RWPE1 (cell line): ENCODE measurements at regions not wholly inside any gene's neighbourhood (a gene's known extent, or its start where the extent isn't known, plus 50 kb on each side); places are given as distances from the start of the nearest gene placed in this dataset.

Experiments used
- CTCF ChIA-PET: fragments of 350-600 bp; sonication (Branson Sonifier 250); formaldehyde crosslinking; extraction: SDS; loops from one replicate; lab custom pipeline; 2021; lab: Yijun Ruan, JAX
- POLR2A ChIA-PET: fragments of 400-600 bp; formaldehyde crosslinking; extraction: SDS; loops from one replicate; lab custom pipeline; 2020; ENCODE audit warnings: antibody characterized with exemption; ENCODE audit not compliant: low non-redundant PET; lab: Yijun Ruan, JAX
- DNase-seq: peaks from one replicate; pipeline ENCODE4 v3.0.0; 2012; ENCODE audit warnings: low spot score
- H3K27ac ChIP-seq: fragments of 450-650 bp; 2 replicates; pipeline ENCODE4 v1.5.1; 2017
- CTCF ChIP-seq: fragments of 450-650 bp; conservative IDR thresholded peaks from 2 replicates; pipeline ENCODE4 v1.5.1; 2017; ENCODE audit warnings: low read depth, mild to moderate bottlenecking

GRCh38 chr14:97408937-97409815 is 612.0 kb downstream of the VRK1 start:
- POLR2A ChIA-PET, result interaction anchor here (0.7 kb wide), 1 partner anchor 1395 kb away, joined by 7 read pairs; no protein-coding TSS in a partner anchor
- H3K27ac ChIP-seq, result no peak overlapping the region
- no peak for DNase-seq
- CTCF ChIA-PET, result interaction anchor here (0.6 kb wide), 1 partner anchor 178 kb away, joined by 3 read pairs; no protein-coding TSS in a partner anchor
- no peak for TF ChIP-seq CTCF

GRCh38 chr14:97410667-97411620 is 613.8 kb downstream of the VRK1 start:
- CTCF ChIA-PET, result no interaction called here
- POLR2A ChIA-PET, result no interaction called here
- no peak for DNase-seq
- no peak for TF ChIP-seq CTCF
- no peak overlapping the region for H3K27ac ChIP-seq

- ChIA-PET CTCF (no interaction called here), POLR2A (no interaction called here)
- no peak for TF ChIP-seq CTCF
- DNase-seq, result no peak
- no peak overlapping the region for H3K27ac ChIP-seq
Measured at GRCh38 chr14:97411938-97412612, 614.9 kb downstream of the VRK1 start.

GRCh38 chr14:97413022-97413539 is 615.9 kb downstream of the VRK1 start:
- ChIA-PET CTCF (no interaction called here), POLR2A (no interaction called here)
- TF ChIP-seq CTCF, result no peak

GRCh38 chr14:97413966-97414717 is 617.0 kb downstream of the VRK1 start:
- no peak for TF ChIP-seq CTCF
- CTCF ChIA-PET, result interaction anchor here (0.6 to 1.0 kb wide), 3 partner anchors 165 to 1786 kb away, joined by 3 to 6 read pairs (median 5); no protein-coding TSS in a partner anchor
- H3K27ac ChIP-seq, result no peak overlapping the region
- POLR2A ChIA-PET, result no interaction called here
- no peak for DNase-seq

More at GRCh38 chr14:97413022-97413539, 615.9 kb downstream of the VRK1 start:
- DNase-seq, result no peak
- no peak overlapping the region for H3K27ac ChIP-seq
